Right lobe of liver (tissue), 6 donors: ENCODE measurements at regions not wholly inside any gene's neighbourhood (a gene's known extent, or its start where the extent isn't known, plus 50 kb on each side); places are given as distances from the start of the nearest gene placed in this dataset.

ENCODE experiments used
- ATAC-seq, 4 donors: fragments of 200-7000 bp; cut with Tn5 transposase; one replicate each; pipeline ENCODE4 v1.9.1; 2020; ENCODE audit warnings: mild to moderate bottlenecking in 4 of 4, moderate library complexity in 4 of 4
- DNase-seq, 3 donors: peaks; one replicate each; pipeline ENCODE4 v3.0.0-alpha.2; 2020
- H3K27ac ChIP-seq, 3 donors: fragments of 200-600 bp; one replicate each; pipeline ENCODE4 v1.8.0; 2022
- H3K27me3 ChIP-seq, 2 donors: fragments of 200-600 bp; one replicate each; pipeline ENCODE4 v1.8.0; 2022
- H3K36me3 ChIP-seq, 4 donors: fragments of 200-600 bp; sonication (generic) in 1 of 4; one replicate each; pipeline versions ENCODE4 v1.5.1 to v1.8.0; 2017 to 2022; ENCODE audit warnings: control low read depth in 1 of 4
- H3K4me1 ChIP-seq, 4 donors: fragments of 200-600 bp; sonication (generic) in 1 of 4; one replicate each; pipeline versions ENCODE4 v1.5.1 to v1.8.0; 2017 to 2022; ENCODE audit warnings: control low read depth in 1 of 4
- H3K4me3 ChIP-seq, 3 donors: fragments of 200-600 bp; one replicate each; pipeline ENCODE4 v1.8.0; 2022
- H3K9me3 ChIP-seq, 4 donors: fragments of 200-600 bp; sonication (generic) in 1 of 4; one replicate each; pipeline versions ENCODE4 v1.5.1 to v1.8.0; 2017 to 2022; ENCODE audit warnings: control low read depth in 1 of 4
- CTCF ChIP-seq, 4 donors: fragments of 200-600 bp in 3 of 4; fragments of 450-650 bp in 1 of 4; IDR thresholded peaks; one replicate each; pipeline versions ENCODE4 v1.5.1 to v1.8.0; 2016 to 2022; ENCODE audit warnings: antibody characterized with exemption in 4 of 4, mild to moderate bottlenecking in 2 of 4
- POLR2A ChIP-seq: fragments of 450-650 bp; IDR thresholded peaks from one replicate; pipeline ENCODE4 v1.6.1; 2017; ENCODE audit warnings: antibody characterized with exemption, mild to moderate bottlenecking
- WGBS: methylation state at CpG from one replicate; pipeline ENCODE4 v1.1.6; 2018; ENCODE audit warnings: low coverage, low lambda C conversion rate; ENCODE audit not compliant: insufficient coverage; ENCODE audit errors: missing lambda C conversion rate; 5-methylcytosine and 5-hydroxymethylcytosine counted together
- intact Hi-C, 2 donors: fragments of 100-400 bp; cut with DNase I; formaldehyde crosslinking; loops; one replicate each; pipeline versions ENCODE4 v1.11.2 to v1.14.1; 2022
- donor health status: DM: no; HTN: yes; CAD: no.
- donor health status: DM: no; HTN: no; CAD: no.
- donor health status: DM: no; HTN: no; CAD: no.
- donor health status: DM: no; HTN: yes; CAD: no.
- donor health status: DM: no; HTN: yes; CAD: no.

- intact Hi-C loops: no loop called here
- ATAC-seq: no peak
Measured at GRCh38 chr1:196098000-196098399, 510.2 kb downstream of the KCNT2 start.

GRCh38 chr1:196094821-196095220, 513.4 kb downstream of the KCNT2 start:
- WGBS: 27% methylated on average over 1 of the region's 1 CpG
- Histone ChIP-seq H3K4me3 (no peak overlapping the region), H3K4me1 (no peaks in the 10 kb centered on the region), H3K27me3 (no peaks in the 10 kb centered on the region), H3K9me3 (no peaks in the 10 kb centered on the region), H3K36me3 (no peaks in the 10 kb centered on the region), H3K27ac (no peak overlapping the region)
- TF ChIP-seq CTCF (IDR thresholded peaks at IDR 0.05) (no peak), POLR2A (no peak)
- DNase-seq: no peak
- ATAC-seq: no peak
- intact Hi-C loops: no loop called here

More at GRCh38 chr1:196098000-196098399, 510.2 kb downstream of the KCNT2 start:
- H3K4me3 ChIP-seq: no peak overlapping the region
- TF ChIP-seq POLR2A (no peak), CTCF (IDR thresholded peaks at IDR 0.05) (no peak)
- no peak overlapping the region for H3K27ac ChIP-seq
- H3K9me3 ChIP-seq: no peaks in the 10 kb centered on the region
- H3K4me1 ChIP-seq: no peaks in the 10 kb centered on the region
- no peaks in the 10 kb centered on the region for H3K27me3 ChIP-seq
- H3K36me3 ChIP-seq: no peaks in the 10 kb centered on the region
- no peak for DNase-seq

GRCh38 chr1:196091397-196092135, 516.7 kb downstream of the KCNT2 start:
- ATAC-seq (no peak), DNase-seq (no peak)
- Histone ChIP-seq H3K36me3 (no peaks in the 10 kb centered on the region), H3K4me1 (no peaks in the 10 kb centered on the region), H3K27me3 (no peaks in the 10 kb centered on the region), H3K27ac (no peak overlapping the region), H3K4me3 (no peak overlapping the region), H3K9me3 (no peaks in the 10 kb centered on the region)
- WGBS: 46% methylated on average over 8 of the region's 8 CpGs
- intact Hi-C loops: no loop called here
- TF ChIP-seq POLR2A (no peak), CTCF (IDR thresholded peaks at IDR 0.05) (no peak)

DNA sequence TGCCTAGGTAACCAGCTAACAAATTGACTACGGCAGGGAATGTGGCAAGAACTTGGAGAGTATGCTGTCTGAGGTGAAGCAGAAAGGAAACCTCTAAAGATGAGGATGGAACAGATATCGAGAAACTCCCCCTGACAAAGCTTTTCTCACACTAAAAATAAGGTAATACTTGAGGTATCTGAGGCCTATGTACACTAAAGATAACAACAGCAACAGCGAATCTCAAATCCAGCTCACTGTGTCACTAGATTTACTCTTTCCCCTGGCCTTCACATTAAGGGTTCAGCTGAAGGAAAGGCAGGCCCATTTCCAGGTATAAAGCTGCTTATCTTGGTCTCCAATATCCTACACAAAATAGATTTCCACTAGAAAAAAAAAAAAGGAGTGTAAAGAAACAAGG, 518.0 kb downstream of the KCNT2 start:
- 57% methylated on average over 3 of the region's 3 CpGs for WGBS
- H3K36me3 ChIP-seq: no peaks in the 10 kb centered on the region

More for the DNA sequence above, 518.0 kb downstream of the KCNT2 start:
- intact Hi-C loops: no loop called here
- TF ChIP-seq CTCF (IDR thresholded peaks at IDR 0.05): no peak
- no peak for TF ChIP-seq POLR2A
- no peaks in the 10 kb centered on the region for H3K9me3 ChIP-seq
- DNase-seq (no peak), ATAC-seq (no peak)
- H3K4me1 ChIP-seq: no peaks in the 10 kb centered on the region
- no peak overlapping the region for H3K4me3 ChIP-seq
- H3K27me3 ChIP-seq: no peaks in the 10 kb centered on the region
- no peak overlapping the region for H3K27ac ChIP-seq
